Right atrium auricular region (tissue), 2 donors: ENCODE measurements at regions not wholly inside any gene's neighbourhood (a gene's known extent, or its start where the extent isn't known, plus 50 kb on each side); places are given as distances from the start of the nearest gene placed in this dataset.

Experiments
- DNase-seq: peaks from one replicate; pipeline ENCODE4 v3.0.0-alpha.2; 2019; ENCODE audit warnings: low spot score
- H3K27ac ChIP-seq, 2 donors: fragments of 200-600 bp; sonication (generic); 1 replicate in 1 of 2; 2 replicates in 1 of 2; pipeline ENCODE4 v1.5.1; 2016 to 2019
- H3K27me3 ChIP-seq, 2 donors: fragments of 200-600 bp; sonication (generic); one replicate each; pipeline versions ENCODE4 v1.5.1 to v1.6.0; 2017 to 2019
- H3K36me3 ChIP-seq: fragments of 200-600 bp; sonication (generic); one replicate; pipeline ENCODE4 v1.5.1; 2016
- H3K4me1 ChIP-seq, 2 donors: fragments of 200-600 bp; sonication (generic); one replicate each; pipeline versions ENCODE4 v1.5.1 to v1.6.0; 2017 to 2019
- H3K4me3 ChIP-seq, 2 donors: fragments of 200-600 bp; sonication (generic); 1 replicate in 1 of 2; 2 replicates in 1 of 2; pipeline ENCODE4 v1.5.1; 2017 to 2019; ENCODE audit warnings: mild to moderate bottlenecking in 1 of 2, moderate library complexity in 1 of 2
- H3K9me3 ChIP-seq, 2 donors: fragments of 200-600 bp; sonication (generic); one replicate each; pipeline ENCODE4 v1.5.1; 2019
- CTCF ChIP-seq, 2 donors: fragments of 200-600 bp; sonication (generic); IDR thresholded peaks; one replicate each; pipeline ENCODE4 v1.5.1; 2019; ENCODE audit warnings: antibody characterized with exemption in 2 of 2

- Histone ChIP-seq H3K27ac (no peak overlapping the region), H3K4me1 (no peaks in the 10 kb centered on the region), H3K9me3 (no peaks in the 10 kb centered on the region), H3K4me3 (no peak overlapping the region), H3K36me3 (no peaks in the 10 kb centered on the region), H3K27me3 (no peaks in the 10 kb centered on the region)
- no peak for TF ChIP-seq CTCF (IDR thresholded peaks at IDR 0.05)
- DNase-seq = no peak
These were observed 431.8 kb downstream of the KCTD8 start for GRCh38 chr4:44016570-44017421.

- Histone ChIP-seq H3K4me3 (no peak overlapping the region), H3K27me3 (no peaks in the 10 kb centered on the region), H3K9me3 (no peaks in the 10 kb centered on the region), H3K4me1 (no peaks in the 10 kb centered on the region), H3K36me3 (no peaks in the 10 kb centered on the region), H3K27ac (no peak overlapping the region)
- no peak for DNase-seq
- no peak for TF ChIP-seq CTCF (IDR thresholded peaks at IDR 0.05)
These were observed 431.2 kb downstream of the KCTD8 start for GRCh38 chr4:44017422-44017739.

GRCh38 chr4:44019721-44020120 lies 428.9 kb downstream of the KCTD8 start:
- Histone ChIP-seq H3K4me1 (no peaks in the 10 kb centered on the region), H3K36me3 (no peaks in the 10 kb centered on the region), H3K4me3 (no peak overlapping the region), H3K27me3 (no peaks in the 10 kb centered on the region), H3K27ac (no peak overlapping the region), H3K9me3 (no peaks in the 10 kb centered on the region)
- no peak for TF ChIP-seq CTCF (IDR thresholded peaks at IDR 0.05)
- no peak for DNase-seq

GRCh38 chr4:44025376-44026020 lies 423.1 kb downstream of the KCTD8 start:
- Histone ChIP-seq H3K27me3 (no peaks in the 10 kb centered on the region), H3K4me1 (no peaks in the 10 kb centered on the region), H3K27ac (no peak overlapping the region), H3K36me3 (no peaks in the 10 kb centered on the region), H3K9me3 (no peaks in the 10 kb centered on the region), H3K4me3 (no peak overlapping the region)
- DNase-seq = no peak
- no peak for TF ChIP-seq CTCF (IDR thresholded peaks at IDR 0.05)

GRCh38 chr4:44038811-44039210 lies 409.8 kb downstream of the KCTD8 start:
- H3K4me1 ChIP-seq = no peaks in the 10 kb centered on the region

More at GRCh38 chr4:44038811-44039210, 409.8 kb downstream of the KCTD8 start:
- H3K27me3 ChIP-seq = no peaks in the 10 kb centered on the region
- TF ChIP-seq CTCF (IDR thresholded peaks at IDR 0.05) = no peak
- DNase-seq = no peak
- H3K9me3 ChIP-seq = no peaks in the 10 kb centered on the region
- H3K27ac ChIP-seq = no peak overlapping the region
- H3K36me3 ChIP-seq = no peaks in the 10 kb centered on the region
- H3K4me3 ChIP-seq = no peak overlapping the region
